ENCODE measurements at regions not wholly inside any gene's neighbourhood (a gene's known extent, or its start where the extent isn't known, plus 50 kb on each side); places are given as distances from the start of the nearest gene placed in this dataset.

DNA sequence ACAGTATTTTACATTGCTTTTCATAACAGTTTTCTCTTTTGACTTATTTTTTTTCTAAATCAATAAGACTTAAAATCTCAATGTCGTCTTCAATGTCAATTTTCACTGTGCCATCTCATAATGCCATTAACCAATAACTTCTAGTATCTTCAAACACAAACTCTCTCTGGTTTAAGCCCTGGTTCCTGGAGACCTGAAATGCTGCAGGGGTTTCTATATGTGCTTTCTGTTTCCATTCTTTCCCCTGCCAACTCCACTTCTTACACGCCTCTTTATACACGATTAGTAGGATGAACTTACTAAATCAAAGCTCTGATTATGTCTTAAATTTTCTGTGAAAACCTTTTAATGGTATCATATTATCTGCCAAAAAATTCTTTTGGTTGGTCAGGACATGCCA, 191.4 kb downstream of the AMY1C start:
- TF ChIP-seq POLR2AphosphoS5 (IDR thresholded peaks at IDR 0.05; ENCODE audit: low read depth, low read length) (no peak), TAF1 (IDR thresholded peaks at IDR 0.05; ENCODE audit: borderline replicate concordance, insufficient read depth, low read length) (no peak)
